ENCODE measurements at regions not wholly inside any gene's neighbourhood (a gene's known extent, or its start where the extent isn't known, plus 50 kb on each side); places are given as distances from the start of the nearest gene placed in this dataset.

GRCh38 chr7:49324707-49325106 is 400.4 kb downstream of the CDC14C start:
- intact Hi-C loops (cut with DNase I): no loop called here
- no peak for DNase-seq
- no peak for ATAC-seq (ENCODE audit: poor library complexity)

- DNase-seq: no peak
- ATAC-seq (ENCODE audit: poor library complexity): no peak
- intact Hi-C loops (cut with DNase I): no loop called here
Measured at GRCh38 chr7:49325571-49325970, 401.2 kb downstream of the CDC14C start.

GRCh38 chr7:49327155-49327554 is 402.8 kb downstream of the CDC14C start:
- intact Hi-C loops (cut with DNase I): no loop called here
- DNase-seq (no peak), ATAC-seq (ENCODE audit: poor library complexity) (no peak)

DNA sequence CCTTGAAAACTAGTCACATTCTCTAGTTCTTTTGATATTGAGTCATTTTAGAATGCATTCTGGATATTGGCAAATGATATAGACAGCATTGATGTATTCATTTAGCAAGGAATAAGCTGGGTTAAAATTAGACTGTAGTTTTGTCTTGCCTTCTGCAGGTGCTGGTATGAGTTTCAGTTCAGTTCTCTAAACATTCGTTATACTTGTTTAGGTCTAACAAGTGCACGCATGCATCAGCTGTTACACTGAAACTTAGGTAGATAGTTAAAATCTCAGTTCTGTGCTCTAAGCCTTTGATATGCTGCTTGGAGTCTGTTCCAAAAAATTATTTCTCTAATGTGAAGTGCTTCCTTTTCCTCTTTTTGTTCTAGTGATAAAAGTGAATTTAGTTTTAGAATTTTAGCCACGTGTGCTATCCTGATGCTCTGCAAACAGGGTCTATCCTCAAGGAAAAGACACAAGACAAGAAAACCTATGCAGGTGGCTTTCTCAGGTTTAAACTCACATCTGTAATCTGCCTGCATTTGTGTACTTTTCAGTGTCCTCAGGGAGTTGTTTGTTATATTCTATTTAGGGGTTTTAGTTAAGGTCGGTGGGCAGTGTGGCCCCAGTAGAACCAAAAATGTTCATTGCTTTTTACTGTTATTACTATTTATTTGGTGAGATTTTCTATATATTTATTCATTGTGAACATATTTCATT is 409.0 kb downstream of the CDC14C start:
- ATAC-seq (ENCODE audit: poor library complexity): no peak
- intact Hi-C loops (cut with DNase I): no loop called here
- no peak for DNase-seq

- ATAC-seq (ENCODE audit: poor library complexity): no peak
- intact Hi-C loops (cut with DNase I): no loop called here
- DNase-seq: no peak
Measured at GRCh38 chr7:49341849-49342248, 417.5 kb downstream of the CDC14C start.

DNA sequence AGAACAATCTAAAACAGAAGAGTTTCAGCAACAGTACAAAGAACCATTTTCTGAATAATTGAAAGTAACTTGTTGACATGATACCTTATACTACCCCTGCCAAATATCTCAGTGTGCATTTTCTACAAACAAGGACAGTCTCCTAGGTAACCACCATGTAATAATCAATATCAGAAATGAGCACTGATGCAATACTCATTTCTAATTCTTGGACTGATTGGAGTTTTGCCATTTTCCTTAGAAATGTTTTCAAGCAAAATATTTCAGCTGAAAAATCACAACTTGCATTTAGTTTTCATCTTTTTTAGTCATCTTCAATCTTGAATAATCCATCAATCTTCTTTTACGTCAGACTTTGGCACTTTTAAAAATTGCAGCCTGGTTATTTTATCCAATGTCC is 420.2 kb downstream of the CDC14C start:
- no peak for DNase-seq
- intact Hi-C loops (cut with DNase I): no loop called here
- ATAC-seq (ENCODE audit: poor library complexity): no peak

DNA sequence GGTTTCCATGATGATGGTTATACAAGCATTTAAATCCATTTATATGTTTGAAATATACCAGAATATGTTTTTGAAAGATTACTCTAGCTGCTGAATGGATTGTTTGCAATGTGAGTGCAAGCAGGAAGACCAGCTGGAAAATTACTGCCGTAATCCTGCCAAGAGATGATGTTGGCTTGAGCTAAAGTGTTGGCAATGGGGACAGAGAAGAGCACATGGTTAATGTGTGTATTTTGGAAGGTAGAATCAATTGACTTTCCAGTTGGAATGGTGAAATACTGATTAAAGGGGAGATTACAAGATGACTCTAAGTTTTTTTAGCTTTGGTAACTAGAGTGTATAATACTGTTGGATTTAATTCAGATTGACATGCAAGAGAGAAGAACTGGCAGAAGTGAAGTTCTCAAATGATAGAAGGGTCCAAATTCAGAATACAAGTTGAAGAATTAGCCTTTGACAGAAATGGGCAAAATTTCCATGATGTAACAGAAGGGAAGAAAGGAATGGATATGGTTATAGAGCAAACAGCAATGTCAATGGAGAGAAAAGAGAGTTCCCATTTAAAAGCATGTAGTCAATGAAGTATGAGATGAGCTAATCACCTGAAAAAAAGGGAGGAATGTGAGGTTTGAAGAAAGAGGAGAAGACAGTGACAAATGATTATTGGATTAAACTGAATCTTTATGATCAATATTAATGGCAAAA is 422.0 kb downstream of the CDC14C start:
- peak; percentile 85 for ATAC-seq (ENCODE audit: poor library complexity)
- intact Hi-C loops (cut with DNase I): no loop called here
- no peak for DNase-seq

DNA sequence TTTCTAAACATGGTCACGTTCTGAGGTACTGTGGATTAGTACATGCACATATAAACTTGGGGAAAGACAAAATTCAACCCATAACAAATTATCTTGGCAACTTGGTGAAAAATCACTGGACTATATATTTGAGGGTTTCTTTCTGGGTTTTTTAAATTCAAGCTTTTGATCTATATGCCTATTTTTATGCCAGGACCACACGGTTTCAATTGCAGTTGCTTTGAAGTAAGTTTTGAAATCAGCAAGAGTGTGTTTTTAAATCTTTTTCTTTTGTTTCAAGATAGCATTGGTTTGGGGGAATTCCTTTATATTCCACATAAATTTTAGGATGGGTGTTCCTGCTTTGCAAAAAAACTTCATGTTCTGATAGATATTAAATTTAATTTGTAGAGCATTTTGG is 406.4 kb upstream of the VWC2 start:
- no peak for ATAC-seq (ENCODE audit: poor library complexity)
- no peak for DNase-seq
- intact Hi-C loops (cut with DNase I): no loop called here

DNA sequence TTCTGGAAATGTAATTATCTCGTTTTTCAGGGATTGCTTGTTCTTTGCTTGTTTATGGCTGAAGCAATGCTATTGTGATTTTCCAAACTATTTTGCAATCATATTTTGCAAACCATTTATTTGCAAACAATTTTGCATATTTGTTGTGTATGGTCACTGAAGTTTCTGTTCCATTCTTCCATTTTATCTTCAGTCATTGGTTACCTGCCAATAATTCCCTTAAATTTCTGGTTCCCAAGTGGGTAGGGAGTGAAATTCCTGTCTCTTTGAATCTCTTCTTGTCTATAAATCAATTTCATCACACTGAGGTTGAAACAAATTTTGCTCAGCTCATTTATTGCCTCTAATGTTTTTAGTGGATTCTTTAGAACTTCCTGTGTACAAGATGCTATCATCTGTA is 401.7 kb upstream of the VWC2 start:
- DNase-seq (no peak), ATAC-seq (ENCODE audit: poor library complexity) (no peak)
- intact Hi-C loops (cut with DNase I): no loop called here

GRCh38 chr7:49376817-49377375 is 396.5 kb upstream of the VWC2 start:
- DNase-seq (no peak), ATAC-seq (ENCODE audit: poor library complexity) (no peak)
- intact Hi-C loops (cut with DNase I): no loop called here

- intact Hi-C loops (cut with DNase I): no loop called here
- no peak for DNase-seq
- no peak for ATAC-seq (ENCODE audit: poor library complexity)
Measured at GRCh38 chr7:49386792-49387191, 386.6 kb upstream of the VWC2 start.

DNA sequence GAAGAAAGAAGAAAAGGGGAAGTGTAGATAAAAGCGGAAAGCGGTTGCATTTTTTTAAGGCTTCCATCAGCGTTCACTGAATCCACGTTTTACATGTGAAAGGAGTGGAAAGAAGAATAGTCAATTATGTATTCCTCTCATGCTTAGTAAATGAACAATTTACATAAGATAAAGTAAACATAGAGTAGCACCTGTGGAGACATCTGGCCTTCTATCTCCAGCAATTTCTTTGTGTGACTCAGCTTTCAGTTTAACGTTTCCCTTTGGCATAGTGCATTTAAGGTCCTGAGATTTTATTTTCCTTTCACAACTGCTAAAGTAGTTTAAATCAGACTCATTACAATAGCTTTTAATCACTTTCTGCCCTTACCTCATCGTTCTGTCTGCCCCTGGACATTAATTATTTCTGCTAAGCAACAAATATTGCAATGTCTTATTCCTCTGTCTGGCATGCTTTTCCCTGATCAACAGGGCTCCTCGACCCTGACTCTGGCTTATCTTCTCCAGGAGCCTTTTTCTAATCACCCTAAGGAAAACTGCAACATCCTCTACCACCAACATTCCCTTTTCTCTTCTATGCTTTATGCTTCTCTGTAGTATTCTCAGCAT is 383.5 kb upstream of the VWC2 start:
- DNase-seq (no peak), ATAC-seq (ENCODE audit: poor library complexity) (no peak)
- intact Hi-C loops (cut with DNase I): no loop called here

DNA sequence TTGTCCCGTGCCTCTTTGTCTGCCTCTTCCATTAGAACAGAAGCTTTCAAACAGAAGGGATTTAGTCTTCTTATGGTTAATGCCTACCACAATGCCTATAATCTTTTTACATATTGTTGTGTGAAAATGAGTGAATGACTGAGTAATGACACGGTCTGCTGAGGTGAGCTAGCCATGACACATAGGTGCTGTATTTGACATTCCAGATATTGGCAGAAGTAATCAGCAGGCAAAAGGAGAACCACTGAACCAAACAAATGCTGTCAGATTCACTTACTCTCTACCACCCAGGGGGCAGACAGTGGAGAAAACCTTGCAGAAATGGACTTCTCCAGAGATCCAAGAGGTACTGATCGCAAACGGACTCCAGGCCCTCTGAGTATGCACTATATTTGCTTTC is 377.2 kb upstream of the VWC2 start:
- DNase-seq (no peak), ATAC-seq (ENCODE audit: poor library complexity) (no peak)
- intact Hi-C loops (cut with DNase I): no loop called here

GRCh38 chr7:49397750-49398149 is 375.7 kb upstream of the VWC2 start:
- ATAC-seq (ENCODE audit: poor library complexity) (no peak), DNase-seq (no peak)
- intact Hi-C loops (cut with DNase I): no loop called here

DNA sequence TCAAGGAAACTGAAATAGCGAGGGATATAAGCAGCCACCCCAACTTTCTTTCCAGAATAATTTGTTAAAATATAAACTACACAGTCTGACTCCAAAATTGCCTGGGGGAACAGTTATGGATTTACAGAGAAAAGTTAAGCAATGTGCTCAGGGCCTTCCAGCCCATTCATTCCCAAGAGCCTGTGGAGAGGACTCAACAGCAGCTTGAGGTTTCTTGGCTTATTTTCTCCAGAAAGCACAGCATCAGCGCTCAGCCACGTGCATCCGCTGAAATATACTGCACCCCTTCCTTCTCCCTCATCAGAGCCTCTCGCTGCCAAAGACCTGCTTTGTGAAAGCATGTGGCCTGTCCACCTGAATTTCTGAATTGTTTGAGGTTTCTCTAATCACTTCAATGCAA is 375.2 kb upstream of the VWC2 start:
- ATAC-seq (ENCODE audit: poor library complexity): peak; percentile 78
- DNase-seq: no peak
- intact Hi-C loops (cut with DNase I): no loop called here

DNA sequence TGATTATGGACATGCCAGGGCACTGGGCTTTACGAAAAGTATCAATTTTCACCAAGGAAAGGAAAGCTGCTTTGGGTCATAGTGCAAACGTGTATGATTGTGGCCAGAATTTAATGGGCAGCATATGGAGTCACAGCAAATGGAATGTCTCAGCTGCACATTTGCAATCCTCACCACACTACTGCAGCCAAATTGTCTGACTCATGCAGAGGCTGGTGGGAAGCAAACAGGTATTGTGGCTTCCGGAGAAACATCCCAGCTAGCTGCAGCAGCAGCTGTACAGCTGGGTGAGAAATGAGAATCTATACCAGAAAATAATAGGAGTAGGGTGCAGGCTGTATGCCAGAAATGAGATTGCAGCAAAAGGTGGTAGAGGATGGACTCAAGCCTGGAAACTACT is 374.7 kb upstream of the VWC2 start:
- DNase-seq (no peak), ATAC-seq (ENCODE audit: poor library complexity) (peak; percentile 45)
- intact Hi-C loops (cut with DNase I): no loop called here

GRCh38 chr7:49400891-49401550 is 372.4 kb upstream of the VWC2 start:
- no peak for ATAC-seq (ENCODE audit: poor library complexity)
- intact Hi-C loops (cut with DNase I): no loop called here
- no peak for DNase-seq

- ATAC-seq (ENCODE audit: poor library complexity) (no peak), DNase-seq (no peak)
- intact Hi-C loops (cut with DNase I): no loop called here
Measured at GRCh38 chr7:49403844-49404243, 369.6 kb upstream of the VWC2 start.

DNA sequence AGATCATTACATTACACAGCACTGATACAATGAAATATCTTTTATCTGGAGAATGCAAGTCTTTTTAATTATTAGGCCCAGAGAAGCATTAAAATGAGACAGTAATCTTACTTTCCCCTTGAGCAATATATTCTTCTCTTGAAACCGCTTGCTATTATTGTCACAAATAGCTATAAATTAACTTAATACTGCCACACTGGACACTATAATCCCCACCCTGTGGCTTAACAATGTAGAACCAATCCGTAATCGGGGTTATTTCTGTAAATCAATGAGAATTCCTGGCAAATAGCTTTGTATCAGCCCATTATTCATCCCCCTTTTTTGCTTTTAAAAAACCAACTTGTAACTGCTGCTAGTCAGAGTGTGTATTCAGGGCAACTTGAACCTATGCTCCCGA is 366.2 kb upstream of the VWC2 start:
- no peak for DNase-seq
- no peak for ATAC-seq (ENCODE audit: poor library complexity)

GRCh38 chr7:49417034-49417433 is 356.4 kb upstream of the VWC2 start:
- intact Hi-C loops (cut with DNase I): no loop called here
- no peak for ATAC-seq (ENCODE audit: poor library complexity)
- DNase-seq: no peak

More for the DNA sequence above, 366.2 kb upstream of the VWC2 start:
- intact Hi-C loops (cut with DNase I): no loop called here
